K562 (cell line): ENCODE measurements at regions not wholly inside any gene's neighbourhood (a gene's known extent, or its start where the extent isn't known, plus 50 kb on each side); places are given as distances from the start of the nearest gene placed in this dataset.

Experiments
- ATAC-seq: fragments of 200-7000 bp; cut with Tn5 transposase; 3 replicates; pipeline ENCODE4 v1.9.1; 2020; ENCODE audit warnings: moderate library complexity
- BruUV-seq: library from RNA; stranded (reverse); fragments of 400-500 nt; replicated peaks from 2 replicates; lab custom pipeline; 2021; lab: Mats Ljungman, UMichigan
- CTCF ChIA-PET: fragments of 300-600 bp; formaldehyde crosslinking; extraction: SDS; loops from one replicate; lab custom pipeline; 2021; ENCODE audit warnings: low intra/inter-chr PET ratio; lab: Yijun Ruan, JAX
- POLR2A ChIA-PET: fragments of 300-600, 350-650 bp; sonication (Branson Sonifier 250); formaldehyde crosslinking; extraction: SDS; loops from one replicate; lab custom pipeline; 2021; ENCODE audit warnings: antibody characterized with exemption, inconsistent platforms; lab: Yijun Ruan, JAX
- DNase-seq, 4 experiments: peaks; one replicate each; pipeline versions ENCODE4 v3.0.0 to v3.0.0-alpha.2; 2011 to 2018; ENCODE audit warnings: low spot score in 3 of 4, mixed read lengths in 3 of 4; ENCODE audit errors: extremely low read depth in 1 of 4
- FAIRE-seq: peaks from 2 replicates; lab custom pipeline; 2011; peaks lifted over from hg19 to GRCh38; lab: Jason Lieb, UNC
- H2AFZ ChIP-seq: 2 replicates; pipeline ENCODE4 v1.6.0; 2011; ENCODE audit warnings: low read depth, low read length, control low read depth, inconsistent platforms
- H3K27ac ChIP-seq: fragments of 200-600 bp; 3 replicates; pipeline ENCODE4 v1.8.0; 2011; ENCODE audit warnings: low read depth, mild to moderate bottlenecking, control low read depth, inconsistent platforms, low read length, moderate library complexity, mixed read lengths; ENCODE audit errors: extremely low read depth
- H3K27me3 ChIP-seq, 2 experiments: fragments of 300-600 bp in 1 of 2; 2 replicates in 1 of 2; 3 replicates in 1 of 2; pipeline versions ENCODE4 v1.6.0 to v1.8.0; 2011; ENCODE audit warnings: inconsistent platforms in 2 of 2, low read length in 2 of 2, mild to moderate bottlenecking in 1 of 2, mixed read lengths in 1 of 2, moderate library complexity in 1 of 2; ENCODE audit not compliant: control insufficient read depth in 2 of 2, insufficient read depth in 2 of 2
- H3K36me3 ChIP-seq: fragments of 300-600 bp; 3 replicates; pipeline ENCODE4 v1.8.0; 2011; ENCODE audit warnings: mild to moderate bottlenecking, low read length, inconsistent platforms; ENCODE audit not compliant: control insufficient read depth, insufficient read depth
- H3K4me1 ChIP-seq, 2 experiments: fragments of 200-600 bp in 1 of 2; replicated peaks in 1 of 2; 2 replicates in 1 of 2; 3 replicates in 1 of 2; pipeline versions ENCODE4 v1.5.1 to v1.8.0; 2011; ENCODE audit warnings: inconsistent platforms in 2 of 2, low read length in 2 of 2, mild to moderate bottlenecking in 1 of 2, mixed read lengths in 1 of 2, moderate library complexity in 1 of 2; ENCODE audit not compliant: control insufficient read depth in 2 of 2, insufficient read depth in 2 of 2
- H3K4me2 ChIP-seq: 2 replicates; pipeline ENCODE4 v1.6.1; 2011; ENCODE audit warnings: low read length, control low read depth, inconsistent platforms, mixed read lengths; ENCODE audit not compliant: insufficient read depth
- H3K4me3 ChIP-seq: fragments of 200-600 bp; sonication (generic), shearing (Covaris generic); 2 replicates; pipeline ENCODE4 v1.5.1; 2016; ENCODE audit warnings: control low read depth, inconsistent platforms
- H3K79me2 ChIP-seq: fragments of 200-600 bp; 3 replicates; pipeline ENCODE4 v1.8.0; 2011; ENCODE audit warnings: low read length, inconsistent platforms; ENCODE audit not compliant: control insufficient read depth, insufficient read depth
- H3K9ac ChIP-seq, 2 experiments: 2 replicates each; pipeline versions ENCODE4 v1.6.0 to v1.6.1; 2011; ENCODE audit warnings: low read depth in 2 of 2, low read length in 2 of 2, control low read depth in 1 of 2, inconsistent platforms in 1 of 2, mild to moderate bottlenecking in 1 of 2, mixed read lengths in 1 of 2; ENCODE audit not compliant: insufficient read depth in 1 of 2
- H3K9me1 ChIP-seq: one replicate; pipeline ENCODE4 v1.6.0; 2011; ENCODE audit warnings: inconsistent platforms, mild to moderate bottlenecking, low read length, moderate library complexity; ENCODE audit not compliant: control insufficient read depth, insufficient read depth
- H3K9me3 ChIP-seq: replicated peaks from 2 replicates; pipeline ENCODE4 v1.5.1; 2011; ENCODE audit warnings: low read depth, low read length, inconsistent platforms; ENCODE audit not compliant: control insufficient read depth, insufficient read depth
- H4K20me1 ChIP-seq: replicated peaks from 2 replicates; pipeline ENCODE4 v1.6.1; 2011; ENCODE audit warnings: low read length, inconsistent platforms, mixed read lengths; ENCODE audit not compliant: control insufficient read depth, insufficient read depth
- CTCF ChIP-seq, 3 experiments: IDR thresholded peaks in 2 of 3; conservative IDR thresholded peaks in 1 of 3; 2 replicates each; pipeline ENCODE4 v1.5.1; 2011 to 2012; ENCODE audit warnings: low read length in 3 of 3, mild to moderate bottlenecking in 3 of 3, control low read depth in 2 of 3, improper control_type of control experiment in 1 of 3, inconsistent platforms in 1 of 3, low read depth in 1 of 3, mixed read lengths in 1 of 3, moderate library complexity in 1 of 3; ENCODE audit not compliant: insufficient read depth in 2 of 3
- EP400 ChIP-seq: fragments of 450-650 bp; IDR thresholded peaks from 2 replicates; pipeline ENCODE4 v1.6.1; 2017; ENCODE audit warnings: antibody characterized with exemption, mild to moderate bottlenecking, moderate library complexity
- EZH2 ChIP-seq: IDR thresholded peaks from 2 replicates; pipeline ENCODE4 v1.6.1; 2012; ENCODE audit warnings: low read depth, mild to moderate bottlenecking, inconsistent platforms, low read length, borderline replicate concordance
- GMEB1 ChIP-seq: fragments of 250-450 bp; sonication (Bioruptor Pico); IDR thresholded peaks from 2 replicates; pipeline ENCODE4 v1.4.0; 2020; ENCODE audit warnings: mild to moderate bottlenecking
- HMG20B ChIP-seq: fragments of 250-450 bp; sonication (Bioruptor Pico); IDR thresholded peaks from 2 replicates; pipeline ENCODE4 v1.5.0; 2021; ENCODE audit warnings: mild to moderate bottlenecking
- MAFG ChIP-seq: fragments of 450-650 bp; conservative IDR thresholded peaks from 2 replicates; pipeline ENCODE4 v1.6.1; 2016; ENCODE audit warnings: missing genetic modification characterization, missing compliant biosample characterization
- MAZ ChIP-seq, 2 experiments: fragments of 450-650 bp in 1 of 2; sonication (generic) in 1 of 2; formaldehyde crosslinking; IDR thresholded peaks in 1 of 2; conservative IDR thresholded peaks in 1 of 2; 2 replicates each; pipeline versions ENCODE4 v1.4.0 to v1.5.0; 2020; ENCODE audit warnings: mild to moderate bottlenecking in 1 of 2, missing genetic modification reagents in 1 of 2
- NR0B1 ChIP-seq: fragments of 450-650 bp; IDR thresholded peaks from one replicate; pipeline ENCODE4 v1.6.1; 2018; ENCODE audit warnings: mild to moderate bottlenecking, moderate library complexity; ENCODE audit not compliant: partially characterized antibody
- NRF1 ChIP-seq, 2 experiments: fragments of 450-650 bp; IDR thresholded peaks in 1 of 2; conservative IDR thresholded peaks in 1 of 2; 2 replicates each; pipeline ENCODE4 v1.6.1; 2014; ENCODE audit warnings: mild to moderate bottlenecking in 2 of 2
- NUFIP1 ChIP-seq: fragments of 450-650 bp; IDR thresholded peaks from 2 replicates; pipeline ENCODE4 v1.6.1; 2018; ENCODE audit not compliant: partially characterized antibody
- SP2 ChIP-seq: IDR thresholded peaks from 2 replicates; pipeline ENCODE4 v1.6.1; 2011; ENCODE audit warnings: mild to moderate bottlenecking, low read depth, low read length, moderate library complexity; ENCODE audit not compliant: poor library complexity, severe bottlenecking; ENCODE audit errors: extremely low read depth
- TRIM25 ChIP-seq: fragments of 450-650 bp; IDR thresholded peaks from 2 replicates; pipeline ENCODE4 v1.7.0; 2016; ENCODE audit warnings: borderline replicate concordance
- ZC3H4 ChIP-seq: sonication (generic); formaldehyde crosslinking; IDR thresholded peaks from 2 replicates; pipeline ENCODE4 v1.9.0; 2021; ENCODE audit warnings: missing genetic modification reagents, borderline replicate concordance
- ZNF134 ChIP-seq: fragments of 250-450 bp; sonication (Bioruptor Pico); conservative IDR thresholded peaks from 2 replicates; pipeline ENCODE4 v1.4.0; 2020
- ZNF561 ChIP-seq: fragments of 450-650 bp; formaldehyde crosslinking; conservative IDR thresholded peaks from 2 replicates; pipeline ENCODE4 v1.4.0; 2020; ENCODE audit warnings: mild to moderate bottlenecking, moderate library complexity
- ZNF583 ChIP-seq: fragments of 250-450 bp; sonication (Bioruptor Pico); IDR thresholded peaks from 2 replicates; pipeline ENCODE4 v1.4.0; 2020
- ZNF589 ChIP-seq: fragments of 200-800 bp; sonication (Bioruptor generic); IDR thresholded peaks from 2 replicates; pipeline ENCODE4 v1.6.1; 2016; ENCODE audit warnings: low read depth, missing genetic modification characterization, missing compliant biosample characterization
- ZNF695 ChIP-seq: fragments of 450-650 bp; formaldehyde crosslinking; IDR thresholded peaks from 2 replicates; pipeline ENCODE4 v1.4.0; 2020; ENCODE audit warnings: mild to moderate bottlenecking, moderate library complexity
- WGBS: fragments of 100-300 bp; shearing (Covaris generic); methylation state at CpG from one replicate; pipeline ENCODE4 v1.1.6; 2016; ENCODE audit warnings: low coverage, mixed read lengths; ENCODE audit not compliant: insufficient coverage; ENCODE audit errors: missing lambda C conversion rate; 5-methylcytosine and 5-hydroxymethylcytosine counted together
- in situ Hi-C: fragments of 300-500 bp; cut with MboI; formaldehyde crosslinking; loops from 4 replicates; pipeline ENCODE4 v1.15.0; 2018; ENCODE audit warnings: inconsistent platforms, mixed read lengths
- intact Hi-C: fragments of 100-400 bp; cut with micrococcal nuclease; formaldehyde crosslinking; loops from 2 replicates; pipeline ENCODE4 v1.14.2; 2022

- intact Hi-C loops = loop anchor here (10.0 kb wide), 1 partner anchor 257 kb away; no protein-coding TSS in a partner anchor
- no peak overlapping the region for H3K4me3 ChIP-seq
- no peaks in the 10 kb centered on the region for H3K9me1 ChIP-seq
- no peaks in the 10 kb centered on the region for H3K9me3 ChIP-seq
- no peak overlapping the region for H3K4me2 ChIP-seq
- H3K27me3 ChIP-seq = no peaks in the 10 kb centered on the region
- H2AFZ ChIP-seq = no peak overlapping the region
- in situ Hi-C loops = no loop called here
- H4K20me1 ChIP-seq = no peaks in the 10 kb centered on the region
- 2% methylated on average over 5 of the region's 5 CpGs for WGBS
- FAIRE-seq (no peak), DNase-seq (no peak), ATAC-seq (no peak)
- POLR2A ChIA-PET = no interaction called here
- H3K9ac ChIP-seq = no peak overlapping the region
- no peaks in the 10 kb centered on the region for H3K4me1 ChIP-seq
- BruUV-seq = no TSS peak
- no peaks in the 10 kb centered on the region for H3K79me2 ChIP-seq
- CTCF ChIA-PET = no interaction called here
- H3K36me3 ChIP-seq = no peaks in the 10 kb centered on the region
- H3K27ac ChIP-seq = no peak overlapping the region
- TF ChIP-seq TRIM25 (no peak), ZNF583 (CRISPR knock-in tag) (no peak), GMEB1 (CRISPR knock-in tag) (no peak), MAZ (CRISPR knock-in tag; conservative IDR thresholded peaks at IDR 0.05 in 1 of 2, IDR thresholded peaks at IDR 0.05 in 1 of 2) (no peak), ZC3H4 (CRISPR knock-in tag) (no peak), SP2 (no peak), ZNF695 (CRISPR knock-in tag) (no peak), NUFIP1 (no peak), CTCF (IDR thresholded peaks at IDR 0.05 in 2 of 3, conservative IDR thresholded peaks at IDR 0.05 in 1 of 3; ENCODE audit: insufficient read depth in 2 of 3, low read depth in 1 of 3, low read length in 3 of 3) (no peak), ZNF589 (no peak), MAFG (tag) (no peak), ZNF561 (no peak), HMG20B (CRISPR knock-in tag) (no peak), EZH2 (no peak), NR0B1 (no peak), NRF1 (conservative IDR thresholded peaks at IDR 0.05 in 1 of 2, IDR thresholded peaks at IDR 0.05 in 1 of 2) (no peak), EP400 (no peak), ZNF134 (CRISPR knock-in tag) (no peak)
These were observed 262.0 kb downstream of the MAN2A1 start for GRCh38 chr5:109951758-109952157.
